PC-3 (cell line): ENCODE measurements at regions not wholly inside any gene's neighbourhood (a gene's known extent, or its start where the extent isn't known, plus 50 kb on each side); places are given as distances from the start of the nearest gene placed in this dataset.

Experiments
- ATAC-seq: fragments of 200-7000 bp; cut with Tn5 transposase; 2 replicates; pipeline ENCODE4 v1.9.1; 2020; ENCODE audit warnings: mild to moderate bottlenecking, moderate library complexity
- BruUV-seq: library from RNA; stranded (reverse); fragments of 400-500 nt; replicated peaks from 2 replicates; lab custom pipeline; 2021; lab: Mats Ljungman, UMichigan
- CTCF ChIA-PET: fragments of 300-600 bp; sonication (Branson Sonifier 250); formaldehyde crosslinking; loops from one replicate; lab custom pipeline; 2022; ENCODE audit warnings: antibody characterized with exemption; lab: Charles Lee
- POLR2A ChIA-PET: fragments of 300-600 bp; sonication (Branson Sonifier 250); formaldehyde crosslinking; loops from one replicate; lab custom pipeline; 2022; ENCODE audit warnings: antibody characterized with exemption; ENCODE audit not compliant: unreplicated experiment; lab: Charles Lee
- DNase-seq: peaks from one replicate; pipeline ENCODE4 v3.0.0-alpha.2; 2015
- H2AFZ ChIP-seq: fragments of 300-600 bp; sonication (generic); 2 replicates; pipeline ENCODE4 v1.6.0; 2016; ENCODE audit warnings: antibody characterized with exemption, low read length
- H3F3A ChIP-seq: fragments of 300-600 bp; sonication (generic); one replicate; pipeline ENCODE4 v1.6.0; 2017; ENCODE audit warnings: antibody characterized with exemption, low read length, control low read depth, mild to moderate bottlenecking; ENCODE audit not compliant: unreplicated experiment
- H3K27ac ChIP-seq: fragments of 300-600 bp; sonication (generic); 2 replicates; pipeline ENCODE4 v1.5.1; 2016; ENCODE audit warnings: mild to moderate bottlenecking, low read length
- H3K27me3 ChIP-seq: fragments of 300-600 bp; sonication (generic); 2 replicates; pipeline ENCODE4 v1.6.1; 2016; ENCODE audit warnings: low read length, mixed read lengths
- H3K36me3 ChIP-seq: fragments of 300-600 bp; sonication (generic); 2 replicates; pipeline ENCODE4 v1.6.1; 2016; ENCODE audit warnings: low read depth, mixed run types, low read length, mixed read lengths
- H3K4me1 ChIP-seq: fragments of 300-600 bp; sonication (generic); 2 replicates; pipeline ENCODE4 v1.5.1; 2016; ENCODE audit warnings: low read length; ENCODE audit not compliant: insufficient read depth
- H3K4me2 ChIP-seq: fragments of 300-600 bp; sonication (generic); 2 replicates; pipeline ENCODE4 v1.6.0; 2016; ENCODE audit warnings: low read length
- H3K4me3 ChIP-seq: fragments of 300-600 bp; sonication (generic); 2 replicates; pipeline ENCODE4 v1.5.1; 2016; ENCODE audit warnings: mild to moderate bottlenecking, low read length, mixed read lengths
- H3K79me2 ChIP-seq: fragments of 300-600 bp; sonication (generic); 2 replicates; pipeline ENCODE4 v1.6.1; 2017; ENCODE audit warnings: low read length, mixed read lengths
- H3K9ac ChIP-seq: fragments of 300-600 bp; sonication (generic); 2 replicates; pipeline ENCODE4 v1.6.0; 2016; ENCODE audit warnings: mild to moderate bottlenecking, low read length
- H3K9me2 ChIP-seq: fragments of 300-600 bp; sonication (generic); replicated peaks from 2 replicates; pipeline ENCODE4 v1.6.1; 2016; ENCODE audit warnings: mixed run types, low read length, mixed read lengths
- H3K9me3 ChIP-seq: fragments of 300-600 bp; sonication (generic); 2 replicates; pipeline ENCODE4 v1.6.1; 2016; ENCODE audit warnings: low read length, mixed read lengths
- H4K20me1 ChIP-seq: fragments of 300-600 bp; sonication (generic); 2 replicates; pipeline ENCODE4 v1.6.1; 2016; ENCODE audit warnings: low read length, mixed read lengths
- EZH2 ChIP-seq: fragments of 300-600 bp; sonication (generic); IDR thresholded peaks from one replicate; pipeline ENCODE4 v1.6.1; 2017; ENCODE audit warnings: antibody characterized with exemption, mild to moderate bottlenecking, low read length; ENCODE audit not compliant: unreplicated experiment
- EZH2phosphoT487 ChIP-seq: fragments of 300-600 bp; sonication (generic); IDR thresholded peaks from 2 replicates; pipeline ENCODE4 v1.6.1; 2018; ENCODE audit warnings: mild to moderate bottlenecking, antibody characterized with exemption, low read length, borderline replicate concordance
- intact Hi-C: fragments of 100-400 bp; cut with micrococcal nuclease; formaldehyde crosslinking; loops from 2 replicates; pipeline ENCODE4 v1.9.0; 2023
- TF ChIP-seq, protein P1 (sequence below): fragments of 300-600 bp; sonication (generic); conservative IDR thresholded peaks from 2 replicates; pipeline ENCODE4 v1.5.1; 2017; ENCODE audit warnings: antibody characterized with exemption, low read depth, mild to moderate bottlenecking, low read length

DNA sequence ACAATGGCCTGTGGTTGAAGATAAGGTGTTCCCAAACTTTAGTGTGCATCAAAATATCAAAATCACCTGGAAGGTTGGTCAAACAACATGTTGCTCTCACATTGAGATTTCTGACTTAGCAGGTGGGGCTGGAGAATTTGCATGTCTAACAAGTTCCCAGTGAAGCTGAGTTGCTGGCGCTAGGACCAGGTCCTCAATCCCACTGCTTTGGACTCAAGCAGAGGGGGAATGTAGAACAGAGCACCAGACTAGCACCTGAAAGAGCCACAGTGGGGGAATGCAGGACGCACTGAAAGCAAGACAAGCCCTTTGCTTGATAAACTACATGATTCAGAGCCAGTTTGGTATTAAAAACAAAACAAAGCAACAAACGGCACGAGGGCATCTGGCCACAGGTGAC is 458.1 kb downstream of the MTRR start:
- ATAC-seq (no peak), DNase-seq (no peak)
- intact Hi-C loops = no loop called here
- BruUV-seq = no TSS peak
- H3K4me3 ChIP-seq = no peak overlapping the region
- TF ChIP-seq EZH2phosphoT487 (no peak), EZH2 (no peak)
- TF ChIP-seq, protein P1, sequence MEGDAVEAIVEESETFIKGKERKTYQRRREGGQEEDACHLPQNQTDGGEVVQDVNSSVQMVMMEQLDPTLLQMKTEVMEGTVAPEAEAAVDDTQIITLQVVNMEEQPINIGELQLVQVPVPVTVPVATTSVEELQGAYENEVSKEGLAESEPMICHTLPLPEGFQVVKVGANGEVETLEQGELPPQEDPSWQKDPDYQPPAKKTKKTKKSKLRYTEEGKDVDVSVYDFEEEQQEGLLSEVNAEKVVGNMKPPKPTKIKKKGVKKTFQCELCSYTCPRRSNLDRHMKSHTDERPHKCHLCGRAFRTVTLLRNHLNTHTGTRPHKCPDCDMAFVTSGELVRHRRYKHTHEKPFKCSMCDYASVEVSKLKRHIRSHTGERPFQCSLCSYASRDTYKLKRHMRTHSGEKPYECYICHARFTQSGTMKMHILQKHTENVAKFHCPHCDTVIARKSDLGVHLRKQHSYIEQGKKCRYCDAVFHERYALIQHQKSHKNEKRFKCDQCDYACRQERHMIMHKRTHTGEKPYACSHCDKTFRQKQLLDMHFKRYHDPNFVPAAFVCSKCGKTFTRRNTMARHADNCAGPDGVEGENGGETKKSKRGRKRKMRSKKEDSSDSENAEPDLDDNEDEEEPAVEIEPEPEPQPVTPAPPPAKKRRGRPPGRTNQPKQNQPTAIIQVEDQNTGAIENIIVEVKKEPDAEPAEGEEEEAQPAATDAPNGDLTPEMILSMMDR = no peak
- no peaks in the 10 kb centered on the region for H3K9me3 ChIP-seq
- ChIA-PET CTCF (no interaction called here), POLR2A (no interaction called here)
- no peaks in the 10 kb centered on the region for H3K9me2 ChIP-seq
- no peak overlapping the region for H3K4me2 ChIP-seq
- peaks cover 21% of the 10 kb centered on the region for H3K4me1 ChIP-seq
- H2AFZ ChIP-seq = no peak overlapping the region
- no peaks in the 10 kb centered on the region for H3F3A ChIP-seq
- H3K27ac ChIP-seq = no peak overlapping the region
- H3K36me3 ChIP-seq = no peaks in the 10 kb centered on the region
- H3K27me3 ChIP-seq = no peaks in the 10 kb centered on the region
- no peaks in the 10 kb centered on the region for H4K20me1 ChIP-seq
- H3K9ac ChIP-seq = no peak overlapping the region
- H3K79me2 ChIP-seq = no peaks in the 10 kb centered on the region

DNA sequence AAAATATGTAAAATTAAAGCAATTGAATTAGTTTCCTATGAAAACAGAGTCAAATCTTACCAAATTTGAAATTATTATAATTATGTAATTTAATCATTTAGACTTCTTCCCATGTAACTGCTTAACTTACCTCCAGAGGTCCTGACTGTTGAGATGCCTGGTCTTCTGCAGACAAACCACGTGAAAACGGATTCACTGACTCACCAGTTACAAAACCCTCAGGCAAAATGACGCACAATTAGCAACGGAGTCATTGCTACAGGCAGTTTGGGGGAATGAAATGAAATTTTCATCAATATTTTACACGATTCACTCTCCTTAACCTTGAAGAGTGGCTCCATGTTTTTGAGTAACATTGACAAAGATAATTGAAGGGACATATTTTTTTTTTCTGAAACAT is 460.8 kb downstream of the MTRR start:
- H3K9me3 ChIP-seq = no peaks in the 10 kb centered on the region
- POLR2A ChIA-PET = no interaction called here
- intact Hi-C loops = no loop called here

DNA sequence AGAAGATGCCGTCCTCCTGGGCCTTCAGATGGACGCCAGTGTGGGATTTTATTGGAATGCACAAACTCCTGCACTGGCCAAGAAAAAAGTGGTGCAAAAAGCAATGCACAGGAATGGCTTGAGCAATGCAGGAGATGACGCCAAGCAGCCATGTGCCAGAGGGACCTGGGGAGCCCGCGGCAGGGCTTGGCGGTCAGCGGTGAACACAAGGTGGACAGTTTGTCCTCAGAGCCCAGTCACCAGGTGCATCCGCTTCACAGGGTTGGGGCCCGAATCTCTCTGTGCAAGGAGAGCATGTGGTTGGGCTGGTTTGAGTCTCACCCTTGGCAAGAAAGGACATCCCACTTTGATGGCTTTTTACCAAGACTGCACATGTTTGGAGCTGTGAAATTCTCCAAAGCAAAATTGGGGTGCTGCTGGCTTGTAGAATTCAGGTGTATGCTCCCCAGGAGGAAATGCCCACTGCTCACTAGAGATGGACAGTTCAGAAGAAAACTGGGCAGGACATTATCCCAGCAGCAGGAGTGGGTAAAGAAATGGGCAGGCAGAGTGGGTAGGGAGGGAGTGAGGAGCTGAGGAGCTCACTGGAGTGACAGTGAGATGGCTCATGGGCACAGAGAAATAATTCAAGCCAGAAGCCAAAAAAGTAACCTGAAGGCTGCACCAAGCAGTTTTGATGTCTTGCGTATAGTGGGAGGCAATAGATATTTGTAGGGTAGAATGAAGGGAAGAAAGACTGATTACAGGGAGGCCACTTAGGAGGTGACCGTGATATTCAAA is 463.9 kb downstream of the MTRR start:
- POLR2A ChIA-PET = no interaction called here
- no peaks in the 10 kb centered on the region for H3K9me2 ChIP-seq
- CTCF ChIA-PET = no interaction called here
- no peaks in the 10 kb centered on the region for H3K79me2 ChIP-seq
- peaks cover 6% of the 10 kb centered on the region for H3K4me1 ChIP-seq
- H3K9ac ChIP-seq = no peak overlapping the region
- TF ChIP-seq, protein P1 = no peak
- TF ChIP-seq EZH2phosphoT487 (no peak), EZH2 (no peak)
- no peak for ATAC-seq
- no TSS peak for BruUV-seq
- H2AFZ ChIP-seq = no peak overlapping the region
- DNase-seq = no peak
- H3K9me3 ChIP-seq = no peaks in the 10 kb centered on the region
- no peaks in the 10 kb centered on the region for H3K36me3 ChIP-seq
- H3K27ac ChIP-seq = no peak overlapping the region
- H4K20me1 ChIP-seq = no peaks in the 10 kb centered on the region
- intact Hi-C loops = no loop called here
- H3F3A ChIP-seq = no peaks in the 10 kb centered on the region
- H3K4me2 ChIP-seq = no peak overlapping the region
- no peaks in the 10 kb centered on the region for H3K27me3 ChIP-seq
- no peak overlapping the region for H3K4me3 ChIP-seq

More for the DNA sequence above, 460.8 kb downstream of the MTRR start:
- DNase-seq (peak; percentile 98), ATAC-seq (peak; percentile 67)
- TF ChIP-seq, protein P1 = peak; percentile 28; the same call in 1 of the 2 replicates
- TF ChIP-seq EZH2phosphoT487 = no peak
- H3K79me2 ChIP-seq = no peaks in the 10 kb centered on the region
- no peak overlapping the region for H2AFZ ChIP-seq
- BruUV-seq = no TSS peak
- no peaks in the 10 kb centered on the region for H3K27me3 ChIP-seq
- H3K4me3 ChIP-seq = no peak overlapping the region
- peaks cover 6% of the 10 kb centered on the region for H3K4me1 ChIP-seq
- H3F3A ChIP-seq = no peaks in the 10 kb centered on the region
- CTCF ChIA-PET = no interaction called here
- H3K9ac ChIP-seq = no peak overlapping the region
- no peaks in the 10 kb centered on the region for H3K9me2 ChIP-seq
- no peaks in the 10 kb centered on the region for H4K20me1 ChIP-seq
- H3K4me2 ChIP-seq = peak overlapping the region; percentile 16; the same call in 1 of the 2 replicates
- H3K36me3 ChIP-seq = no peaks in the 10 kb centered on the region
- no peak overlapping the region for H3K27ac ChIP-seq
